GM13977 (cell line): ENCODE measurements at regions not wholly inside any gene's neighbourhood (a gene's known extent, or its start where the extent isn't known, plus 50 kb on each side); places are given as distances from the start of the nearest gene placed in this dataset.

Source experiments
- DNase-seq: peaks from one replicate; pipeline ENCODE4 v3.0.0; 2012; ENCODE audit warnings: low spot score
- CTCF ChIP-seq: IDR thresholded peaks from 2 replicates; pipeline ENCODE4 v1.5.1; 2012; ENCODE audit warnings: mild to moderate bottlenecking, control low read depth; ENCODE audit not compliant: insufficient read depth; ENCODE audit errors: extremely low read depth, missing control alignments
- in situ Hi-C: fragments of 300-500 bp; cut with MboI; formaldehyde crosslinking; loops from one replicate; pipeline ENCODE4 v1.12.0; 2022; ENCODE audit warnings: low sequenced_read_pairs, low pct_unique_long_range_greater_than_20kb, mixed read lengths, inconsistent platforms; ENCODE audit not compliant: unreplicated experiment

- DNase-seq = no peak
- no peak for TF ChIP-seq CTCF
- in situ Hi-C loops = no loop called here
These were observed 153.7 kb upstream of the TSHZ2 start for GRCh38 chr20:52818491-52818890.

- in situ Hi-C loops = no loop called here
- TF ChIP-seq CTCF = no peak
- DNase-seq = no peak
These were observed 154.2 kb upstream of the TSHZ2 start for GRCh38 chr20:52817981-52818380.

GRCh38 chr20:52817511-52817910 lies 154.6 kb upstream of the TSHZ2 start:
- TF ChIP-seq CTCF = no peak

GRCh38 chr20:52814371-52814770 lies 157.8 kb upstream of the TSHZ2 start:
- DNase-seq = no peak
- TF ChIP-seq CTCF = no peak
- in situ Hi-C loops = no loop called here

More at GRCh38 chr20:52817511-52817910, 154.6 kb upstream of the TSHZ2 start:
- in situ Hi-C loops = no loop called here
- no peak for DNase-seq

- TF ChIP-seq CTCF = no peak
- DNase-seq = no peak
- in situ Hi-C loops = no loop called here
These were observed 159.8 kb upstream of the TSHZ2 start for GRCh38 chr20:52812231-52812847.

- TF ChIP-seq CTCF = no peak
- in situ Hi-C loops = no loop called here
- DNase-seq = no peak
These were observed 163.2 kb upstream of the TSHZ2 start for GRCh38 chr20:52809003-52809402.

- in situ Hi-C loops = no loop called here
- no peak for TF ChIP-seq CTCF
- no peak for DNase-seq
These were observed 165.2 kb upstream of the TSHZ2 start for GRCh38 chr20:52806918-52807317.
